A549 (cell line): ENCODE measurements at regions not wholly inside any gene's neighbourhood (a gene's known extent, or its start where the extent isn't known, plus 50 kb on each side); places are given as distances from the start of the nearest gene placed in this dataset.

Source experiments
- CHD2 ChIP-seq: fragments of 150-350 bp; IDR thresholded peaks from 2 replicates; pipeline ENCODE4 v1.6.1; 2014; ENCODE audit warnings: low read length; ENCODE audit not compliant: partially characterized antibody
- EP300 ChIP-seq, 2 experiments: fragments of >200 bp; sonication (Bioruptor Twin); formaldehyde crosslinking; IDR thresholded peaks; 2 replicates in 1 of 2; 3 replicates in 1 of 2; pipeline ENCODE4 v1.6.1; 2016 to 2017
- MYC ChIP-seq: IDR thresholded peaks from 2 replicates; pipeline ENCODE4 v1.6.1; 2012; ENCODE audit warnings: mild to moderate bottlenecking, inconsistent platforms, low read length, improper control_type of control experiment, borderline replicate concordance
- RNF2 ChIP-seq: fragments of 200-600 bp; sonication (generic); IDR thresholded peaks from 2 replicates; pipeline ENCODE4 v1.6.1; 2016; ENCODE audit warnings: low read depth, mild to moderate bottlenecking, antibody characterized with exemption, moderate library complexity, borderline replicate concordance
- SMC3 ChIP-seq: fragments of >200 bp; sonication (Bioruptor Twin); formaldehyde crosslinking; IDR thresholded peaks from 3 replicates; pipeline ENCODE4 v1.6.1; 2018; ENCODE audit warnings: inconsistent platforms
- TF ChIP-seq, protein P1 (sequence below): fragments of >200 bp; sonication (Bioruptor Twin); formaldehyde crosslinking; IDR thresholded peaks from 3 replicates; pipeline ENCODE4 v1.5.1; 2016
- TF ChIP-seq, protein P2 (sequence below): fragments of 450-650 bp; IDR thresholded peaks from 2 replicates; pipeline ENCODE4 v1.6.1; 2014; ENCODE audit warnings: antibody characterized with exemption
- TF ChIP-seq, protein P3 (sequence below): fragments of 150-350 bp; IDR thresholded peaks from 2 replicates; pipeline ENCODE4 v1.6.1; 2014; ENCODE audit warnings: low read depth, mild to moderate bottlenecking, low read length

DNA sequence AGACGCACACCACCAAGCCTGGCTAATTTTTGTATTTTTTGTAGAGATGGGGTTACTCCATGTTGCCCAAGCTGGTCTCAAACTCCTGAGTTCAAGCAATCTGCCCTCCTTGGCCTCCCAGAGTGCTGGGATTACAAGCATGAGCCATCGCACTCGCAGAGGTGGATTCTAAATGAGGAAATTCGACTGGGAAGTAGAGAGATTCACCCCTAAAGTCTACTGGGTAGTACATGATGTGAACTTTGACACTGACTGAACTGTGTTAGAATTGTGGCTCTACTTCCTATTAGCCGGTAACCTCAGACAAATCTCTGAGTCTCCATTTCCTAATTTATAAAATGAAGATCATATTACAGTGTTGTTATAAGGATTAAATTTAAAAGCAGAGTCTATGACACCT lies 276.0 kb upstream of the NR5A2 start:
- TF ChIP-seq, protein P1, sequence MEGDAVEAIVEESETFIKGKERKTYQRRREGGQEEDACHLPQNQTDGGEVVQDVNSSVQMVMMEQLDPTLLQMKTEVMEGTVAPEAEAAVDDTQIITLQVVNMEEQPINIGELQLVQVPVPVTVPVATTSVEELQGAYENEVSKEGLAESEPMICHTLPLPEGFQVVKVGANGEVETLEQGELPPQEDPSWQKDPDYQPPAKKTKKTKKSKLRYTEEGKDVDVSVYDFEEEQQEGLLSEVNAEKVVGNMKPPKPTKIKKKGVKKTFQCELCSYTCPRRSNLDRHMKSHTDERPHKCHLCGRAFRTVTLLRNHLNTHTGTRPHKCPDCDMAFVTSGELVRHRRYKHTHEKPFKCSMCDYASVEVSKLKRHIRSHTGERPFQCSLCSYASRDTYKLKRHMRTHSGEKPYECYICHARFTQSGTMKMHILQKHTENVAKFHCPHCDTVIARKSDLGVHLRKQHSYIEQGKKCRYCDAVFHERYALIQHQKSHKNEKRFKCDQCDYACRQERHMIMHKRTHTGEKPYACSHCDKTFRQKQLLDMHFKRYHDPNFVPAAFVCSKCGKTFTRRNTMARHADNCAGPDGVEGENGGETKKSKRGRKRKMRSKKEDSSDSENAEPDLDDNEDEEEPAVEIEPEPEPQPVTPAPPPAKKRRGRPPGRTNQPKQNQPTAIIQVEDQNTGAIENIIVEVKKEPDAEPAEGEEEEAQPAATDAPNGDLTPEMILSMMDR = no peak
- no peak for TF ChIP-seq EP300 (IDR thresholded peaks at IDR 0.05)
- TF ChIP-seq, protein P2, sequence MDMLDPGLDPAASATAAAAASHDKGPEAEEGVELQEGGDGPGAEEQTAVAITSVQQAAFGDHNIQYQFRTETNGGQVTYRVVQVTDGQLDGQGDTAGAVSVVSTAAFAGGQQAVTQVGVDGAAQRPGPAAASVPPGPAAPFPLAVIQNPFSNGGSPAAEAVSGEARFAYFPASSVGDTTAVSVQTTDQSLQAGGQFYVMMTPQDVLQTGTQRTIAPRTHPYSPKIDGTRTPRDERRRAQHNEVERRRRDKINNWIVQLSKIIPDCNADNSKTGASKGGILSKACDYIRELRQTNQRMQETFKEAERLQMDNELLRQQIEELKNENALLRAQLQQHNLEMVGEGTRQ = no peak
- TF ChIP-seq RNF2 = no peak
- TF ChIP-seq CHD2 = no peak
- TF ChIP-seq SMC3 = no peak
- no peak for TF ChIP-seq MYC
- TF ChIP-seq, protein P3, sequence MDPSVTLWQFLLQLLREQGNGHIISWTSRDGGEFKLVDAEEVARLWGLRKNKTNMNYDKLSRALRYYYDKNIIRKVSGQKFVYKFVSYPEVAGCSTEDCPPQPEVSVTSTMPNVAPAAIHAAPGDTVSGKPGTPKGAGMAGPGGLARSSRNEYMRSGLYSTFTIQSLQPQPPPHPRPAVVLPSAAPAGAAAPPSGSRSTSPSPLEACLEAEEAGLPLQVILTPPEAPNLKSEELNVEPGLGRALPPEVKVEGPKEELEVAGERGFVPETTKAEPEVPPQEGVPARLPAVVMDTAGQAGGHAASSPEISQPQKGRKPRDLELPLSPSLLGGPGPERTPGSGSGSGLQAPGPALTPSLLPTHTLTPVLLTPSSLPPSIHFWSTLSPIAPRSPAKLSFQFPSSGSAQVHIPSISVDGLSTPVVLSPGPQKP = no peak
